Adipocyte (in vitro differentiated cells): ENCODE measurements at regions not wholly inside any gene's neighbourhood (a gene's known extent, or its start where the extent isn't known, plus 50 kb on each side); places are given as distances from the start of the nearest gene placed in this dataset.

Experiments
- DNase-seq: peaks from one replicate; pipeline ENCODE4 v3.0.0-alpha.2; 2015; ENCODE audit warnings: low read depth
- H3K27me3 ChIP-seq: replicated peaks from 2 replicates; pipeline ENCODE4 v1.7.0; 2013; ENCODE audit warnings: mild to moderate bottlenecking, low read length, moderate library complexity; ENCODE audit not compliant: control insufficient read depth, insufficient read depth
- H3K36me3 ChIP-seq: 2 replicates; pipeline ENCODE4 v1.7.0; 2013; ENCODE audit warnings: low read length, mild to moderate bottlenecking, moderate library complexity; ENCODE audit not compliant: control insufficient read depth, insufficient read depth, severe bottlenecking
- H3K4me1 ChIP-seq: 2 replicates; pipeline ENCODE4 v1.7.0; 2013; ENCODE audit warnings: mild to moderate bottlenecking, low read length, moderate library complexity; ENCODE audit not compliant: control insufficient read depth, insufficient read depth
- H3K4me3 ChIP-seq: 2 replicates; pipeline ENCODE4 v1.7.0; 2013; ENCODE audit warnings: mild to moderate bottlenecking, low read length, moderate library complexity
- H3K9ac ChIP-seq: 2 replicates; pipeline ENCODE4 v1.7.0; 2013; ENCODE audit warnings: mild to moderate bottlenecking, low read length, moderate library complexity
- H3K9me3 ChIP-seq: 2 replicates; pipeline ENCODE4 v1.7.0; 2013; ENCODE audit warnings: mild to moderate bottlenecking, low read length, moderate library complexity; ENCODE audit not compliant: control insufficient read depth

DNA sequence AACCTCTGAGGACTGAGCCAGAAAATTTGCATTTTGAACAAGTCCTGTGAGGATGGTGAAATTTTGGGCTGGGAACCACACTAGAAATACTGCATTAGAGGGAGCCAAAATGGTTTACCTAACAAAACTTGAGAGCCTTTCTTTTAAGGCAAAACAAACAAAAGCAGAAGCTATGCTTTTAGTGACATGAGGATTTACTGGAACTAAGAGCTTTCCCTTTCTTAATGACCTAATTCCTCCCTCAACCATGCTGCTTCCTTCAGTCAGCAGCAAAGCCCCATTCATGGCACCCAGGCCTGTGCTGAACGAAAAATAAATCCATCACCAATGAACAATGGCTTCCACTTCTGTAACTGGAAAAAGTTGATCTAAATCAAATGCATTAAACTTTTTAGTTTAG lies 974.3 kb downstream of the HACE1 start:
- no peak for DNase-seq
- no peaks in the 10 kb centered on the region for H3K27me3 ChIP-seq
- H3K36me3 ChIP-seq, result no peaks in the 10 kb centered on the region
- no peak overlapping the region for H3K9ac ChIP-seq
- H3K4me1 ChIP-seq, result no peaks in the 10 kb centered on the region
- no peak overlapping the region for H3K4me3 ChIP-seq
- H3K9me3 ChIP-seq, result no peaks in the 10 kb centered on the region

DNA sequence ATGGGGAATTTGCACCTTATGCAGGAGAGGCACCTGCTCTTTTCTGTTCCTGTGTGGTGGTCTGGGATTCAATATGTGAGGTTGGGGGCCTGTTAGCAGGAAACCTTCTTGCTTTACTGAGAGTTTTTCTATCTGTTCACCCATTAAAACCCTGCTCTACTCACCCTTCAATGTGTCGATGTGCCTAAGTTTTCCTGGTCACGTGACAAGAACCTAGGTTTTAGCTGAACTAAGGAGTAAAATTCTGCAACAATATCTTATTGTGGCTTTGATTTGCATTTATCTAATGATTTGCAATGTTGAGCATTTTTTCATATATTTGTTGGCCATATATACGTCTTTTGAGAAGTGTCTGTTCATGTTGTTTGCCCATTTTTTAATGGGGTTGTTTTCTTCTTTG lies 979.9 kb downstream of the HACE1 start:
- H3K9me3 ChIP-seq, result peaks cover 6% of the 10 kb centered on the region
- no peak overlapping the region for H3K4me3 ChIP-seq
- H3K27me3 ChIP-seq, result no peaks in the 10 kb centered on the region
- no peak for DNase-seq
- no peaks in the 10 kb centered on the region for H3K4me1 ChIP-seq
- no peak overlapping the region for H3K9ac ChIP-seq
- no peaks in the 10 kb centered on the region for H3K36me3 ChIP-seq

DNA sequence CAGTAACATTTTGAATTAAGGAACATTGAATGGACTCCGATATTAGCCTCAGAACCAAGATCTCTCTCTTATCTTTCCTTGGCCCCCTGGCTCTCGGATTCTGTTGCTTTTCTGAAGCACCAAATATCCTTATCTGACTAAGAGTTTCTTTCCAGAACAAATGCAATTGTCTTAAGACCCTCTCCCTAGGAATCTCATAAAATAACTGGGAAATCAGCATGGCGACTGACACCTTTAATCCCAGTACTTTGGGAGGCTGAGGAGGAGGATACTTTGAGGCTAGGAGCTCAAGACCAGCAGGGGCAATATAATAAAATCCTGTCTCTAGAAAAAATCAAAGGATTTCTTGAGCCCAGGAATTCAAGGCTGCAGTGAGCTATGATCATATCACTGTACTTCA lies 984.5 kb downstream of the HACE1 start:
- peaks cover 5% of the 10 kb centered on the region for H3K9me3 ChIP-seq
- DNase-seq, result no peak

DNA sequence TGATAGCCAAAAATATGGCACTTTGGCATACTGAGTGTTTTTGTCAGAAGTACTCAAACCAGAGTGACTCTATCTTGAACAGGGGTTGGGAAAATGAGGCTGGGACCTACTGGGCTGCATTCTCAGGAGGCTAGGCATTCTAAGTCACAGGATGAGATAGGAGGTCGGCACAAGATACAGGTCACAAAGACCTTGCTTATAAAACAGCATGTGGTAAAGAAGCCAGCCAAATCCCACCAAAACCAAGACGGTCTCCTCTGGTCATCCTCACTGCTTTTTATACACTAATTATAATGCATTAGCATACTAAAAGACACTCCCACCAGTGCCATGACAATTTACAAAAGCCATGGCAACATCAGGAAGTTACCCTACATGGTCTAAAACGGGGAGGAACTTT lies 985.1 kb downstream of the HACE1 start:
- Histone ChIP-seq H3K27me3 (no peaks in the 10 kb centered on the region), H3K9me3 (no peaks in the 10 kb centered on the region), H3K36me3 (no peaks in the 10 kb centered on the region), H3K4me3 (no peak overlapping the region), H3K4me1 (no peaks in the 10 kb centered on the region), H3K9ac (no peak overlapping the region)
- DNase-seq, result no peak

More for the DNA sequence above, 984.5 kb downstream of the HACE1 start:
- no peak overlapping the region for H3K9ac ChIP-seq
- H3K27me3 ChIP-seq, result no peaks in the 10 kb centered on the region
- no peak overlapping the region for H3K4me3 ChIP-seq
- no peaks in the 10 kb centered on the region for H3K36me3 ChIP-seq
- no peaks in the 10 kb centered on the region for H3K4me1 ChIP-seq

DNA sequence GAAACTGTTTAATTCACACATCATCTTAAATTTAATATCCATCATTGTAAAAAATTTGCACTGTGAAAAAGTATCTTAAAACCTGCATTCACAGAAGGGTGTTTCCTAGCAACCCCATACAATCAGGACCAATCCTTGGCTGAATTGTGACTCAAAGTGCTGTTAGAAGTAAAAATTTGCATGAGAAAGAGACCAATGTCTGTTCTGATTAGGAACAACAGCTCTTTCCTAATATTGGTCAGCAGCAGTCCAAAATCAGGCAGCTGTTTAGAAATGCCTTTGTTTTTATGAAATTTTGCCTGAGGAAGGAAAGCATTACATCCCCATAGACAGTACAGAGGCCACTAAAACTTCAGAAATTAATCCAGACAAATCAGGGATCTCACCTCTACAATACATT lies 987.0 kb downstream of the HACE1 start:
- DNase-seq, result no peak

GRCh38 chr6:103872233-103872632 lies 987.5 kb downstream of the HACE1 start:
- no peak overlapping the region for H3K4me3 ChIP-seq
- no peaks in the 10 kb centered on the region for H3K36me3 ChIP-seq
- no peak overlapping the region for H3K9ac ChIP-seq
- H3K27me3 ChIP-seq, result no peaks in the 10 kb centered on the region
- no peaks in the 10 kb centered on the region for H3K4me1 ChIP-seq
- no peak for DNase-seq
- no peaks in the 10 kb centered on the region for H3K9me3 ChIP-seq

More for the DNA sequence above, 987.0 kb downstream of the HACE1 start:
- no peaks in the 10 kb centered on the region for H3K9me3 ChIP-seq
- no peak overlapping the region for H3K9ac ChIP-seq
- no peaks in the 10 kb centered on the region for H3K27me3 ChIP-seq
- no peak overlapping the region for H3K4me3 ChIP-seq
- H3K36me3 ChIP-seq, result no peaks in the 10 kb centered on the region
- no peaks in the 10 kb centered on the region for H3K4me1 ChIP-seq

- H3K9ac ChIP-seq, result no peak overlapping the region
- H3K27me3 ChIP-seq, result no peaks in the 10 kb centered on the region
- H3K36me3 ChIP-seq, result no peaks in the 10 kb centered on the region
- no peaks in the 10 kb centered on the region for H3K4me1 ChIP-seq
- H3K9me3 ChIP-seq, result no peaks in the 10 kb centered on the region
- no peak for DNase-seq
- no peak overlapping the region for H3K4me3 ChIP-seq
These were observed 988.7 kb downstream of the HACE1 start for GRCh38 chr6:103870970-103871369.

- Histone ChIP-seq H3K9me3 (no peaks in the 10 kb centered on the region), H3K4me3 (no peak overlapping the region), H3K36me3 (no peaks in the 10 kb centered on the region), H3K27me3 (no peaks in the 10 kb centered on the region), H3K9ac (no peak overlapping the region), H3K4me1 (no peaks in the 10 kb centered on the region)
- no peak for DNase-seq
These were observed 997.4 kb downstream of the HACE1 start for GRCh38 chr6:103862297-103862696.

- H3K9ac ChIP-seq, result no peak overlapping the region
- H3K27me3 ChIP-seq, result no peaks in the 10 kb centered on the region
- no peak overlapping the region for H3K4me3 ChIP-seq
- H3K36me3 ChIP-seq, result no peaks in the 10 kb centered on the region
- H3K9me3 ChIP-seq, result no peaks in the 10 kb centered on the region
- no peaks in the 10 kb centered on the region for H3K4me1 ChIP-seq
- DNase-seq, result no peak
These were observed 1001.7 kb downstream of the HACE1 start for GRCh38 chr6:103858003-103858402.

GRCh38 chr6:103855750-103856149 lies 1004.0 kb downstream of the HACE1 start:
- Histone ChIP-seq H3K4me3 (no peak overlapping the region), H3K9ac (no peak overlapping the region), H3K4me1 (no peaks in the 10 kb centered on the region), H3K36me3 (no peaks in the 10 kb centered on the region), H3K9me3 (no peaks in the 10 kb centered on the region), H3K27me3 (no peaks in the 10 kb centered on the region)
- DNase-seq, result no peak

GRCh38 chr6:103854059-103854458 lies 1005.7 kb downstream of the HACE1 start:
- H3K4me3 ChIP-seq, result no peak overlapping the region
- H3K4me1 ChIP-seq, result no peaks in the 10 kb centered on the region
- H3K9me3 ChIP-seq, result no peaks in the 10 kb centered on the region
- no peaks in the 10 kb centered on the region for H3K27me3 ChIP-seq
- DNase-seq, result no peak
- no peaks in the 10 kb centered on the region for H3K36me3 ChIP-seq
- no peak overlapping the region for H3K9ac ChIP-seq

DNA sequence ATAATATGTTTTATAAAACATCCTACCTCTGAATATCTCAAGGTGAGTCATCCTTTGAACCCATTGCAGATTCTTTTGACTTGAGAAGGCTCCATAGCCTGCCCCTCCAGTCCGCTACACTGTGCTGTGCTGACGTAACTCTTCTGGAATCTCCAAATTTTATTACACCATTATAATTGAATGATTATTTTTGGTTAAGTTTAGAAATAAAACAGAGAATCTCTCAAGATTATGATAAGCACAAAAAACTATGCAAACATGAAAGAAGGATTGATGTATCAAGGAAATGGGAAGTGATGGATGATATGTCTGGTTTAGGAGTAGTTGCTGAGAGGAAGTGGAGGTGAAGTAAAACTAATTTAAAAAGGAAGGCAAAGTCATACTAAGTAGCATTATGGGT lies 1021.3 kb downstream of the HACE1 start:
- H3K27me3 ChIP-seq, result no peaks in the 10 kb centered on the region
- H3K4me1 ChIP-seq, result no peaks in the 10 kb centered on the region
- H3K9ac ChIP-seq, result no peak overlapping the region
- H3K36me3 ChIP-seq, result no peaks in the 10 kb centered on the region
- H3K4me3 ChIP-seq, result no peak overlapping the region
- no peak for DNase-seq
- H3K9me3 ChIP-seq, result no peaks in the 10 kb centered on the region
